GM21723 (cell line): ENCODE measurements at regions not wholly inside any gene's neighbourhood (a gene's known extent, or its start where the extent isn't known, plus 50 kb on each side); places are given as distances from the start of the nearest gene placed in this dataset.

ENCODE experiments used
- ATAC-seq: cut with Tn5 transposase; IDR thresholded peaks from one replicate; pipeline ENCODE4 v1.9.1; 2021; ENCODE audit warnings: mild to moderate bottlenecking, moderate library complexity; ENCODE audit not compliant: unreplicated experiment

GRCh38 chr1:190540366-190540765 lies 62.7 kb upstream of the BRINP3 start:
- no peak for ATAC-seq

DNA sequence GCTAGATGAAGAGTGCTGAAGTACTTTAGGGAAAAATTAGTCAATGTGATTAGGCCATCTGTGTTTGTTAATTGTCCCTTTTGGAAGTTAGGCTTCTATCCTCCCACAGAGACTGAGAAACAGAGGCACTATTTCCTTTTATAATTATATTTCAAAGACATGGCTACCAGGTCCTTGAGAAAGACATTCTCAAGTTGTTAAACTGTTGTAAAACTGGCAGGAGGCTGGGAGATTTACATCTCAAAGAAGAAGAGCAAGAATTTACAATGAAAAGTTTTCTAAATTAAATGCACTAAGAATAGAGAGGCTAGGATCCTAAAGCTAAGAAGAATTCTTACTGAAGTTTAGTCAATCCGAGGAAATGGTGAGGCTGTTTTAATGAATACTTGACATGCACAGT lies 74.0 kb upstream of the BRINP3 start:
- ATAC-seq, result no peak

DNA sequence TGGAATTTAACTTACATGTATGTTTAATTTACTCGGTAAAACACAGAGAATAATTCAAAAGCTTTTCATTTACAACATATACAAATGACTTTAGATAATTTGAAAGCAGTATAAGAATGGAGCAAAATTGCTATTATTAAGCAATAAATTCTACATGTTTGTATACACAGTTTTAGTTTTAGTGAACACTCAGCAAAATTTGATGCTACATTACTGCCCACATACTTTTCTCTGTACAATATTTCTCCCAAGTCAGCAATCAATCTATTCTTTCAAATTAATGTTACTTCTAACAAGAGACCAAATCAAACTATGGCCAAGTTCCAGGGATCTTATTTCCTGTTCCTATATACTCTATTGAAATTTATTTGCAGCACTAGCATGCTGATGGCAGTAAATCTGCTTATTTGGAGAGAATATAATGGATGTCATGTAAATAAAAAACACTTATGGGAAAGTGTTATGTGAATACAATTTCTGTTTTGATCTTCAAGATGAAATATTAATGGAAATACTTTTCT lies 82.6 kb upstream of the BRINP3 start:
- no peak for ATAC-seq

- no peak for ATAC-seq
Observed at GRCh38 chr1:190563230-190563629, 85.6 kb upstream of the BRINP3 start.

- ATAC-seq, result no peak
Observed at GRCh38 chr1:190564117-190564516, 86.5 kb upstream of the BRINP3 start.

GRCh38 chr1:190578017-190578416 lies 100.4 kb upstream of the BRINP3 start:
- ATAC-seq, result no peak

DNA sequence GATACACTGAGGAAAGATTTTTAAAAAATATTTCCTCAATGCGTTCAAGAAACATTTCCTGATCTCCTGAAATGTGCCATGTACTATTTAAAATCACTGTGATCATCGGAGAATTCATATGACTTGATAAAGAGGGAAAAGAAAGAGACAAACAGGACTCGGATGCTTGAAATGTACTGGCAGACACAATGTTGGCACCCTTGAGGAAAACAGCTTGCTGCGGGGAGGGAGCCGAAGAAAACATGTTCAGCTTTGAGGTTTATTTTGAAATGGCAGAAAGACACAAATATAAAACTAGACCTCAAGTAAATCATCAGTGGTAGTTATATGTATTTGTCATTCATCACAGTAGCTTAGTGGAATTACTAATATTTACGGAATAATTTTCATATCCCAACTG lies 100.9 kb upstream of the BRINP3 start:
- ATAC-seq, result no peak

DNA sequence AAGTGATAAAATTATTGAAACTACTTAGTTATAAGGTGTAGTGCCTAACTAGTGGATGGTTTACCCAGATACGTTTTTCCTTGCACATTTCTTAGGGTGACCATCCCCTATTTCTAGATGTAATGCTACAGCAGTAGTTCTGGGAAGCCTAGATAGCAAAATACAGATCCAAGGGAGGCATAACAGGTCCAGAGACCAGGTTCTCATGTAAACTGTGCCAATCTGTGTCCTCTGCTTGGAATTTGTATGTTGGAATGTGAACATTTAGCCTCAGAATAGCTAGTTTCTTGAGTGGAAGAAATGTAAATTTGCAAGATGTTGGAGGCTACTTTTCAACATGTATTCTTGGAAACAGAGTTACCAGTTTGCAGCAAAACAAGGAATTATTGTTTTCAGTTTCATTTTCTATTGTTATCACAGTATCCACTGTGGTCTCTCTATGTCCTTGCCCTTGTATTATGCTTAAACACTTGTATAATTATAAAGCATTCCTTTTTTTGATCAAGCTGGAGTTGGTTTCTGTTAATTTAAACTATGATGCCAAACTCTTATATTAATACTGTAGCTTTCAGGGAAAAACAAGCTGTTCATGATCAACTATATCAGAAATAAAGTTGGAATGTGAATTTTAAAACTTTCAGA lies 102.0 kb upstream of the BRINP3 start:
- no peak for ATAC-seq

GRCh38 chr1:190583862-190584261 lies 106.2 kb upstream of the BRINP3 start:
- no peak for ATAC-seq

- no peak for ATAC-seq
Observed at GRCh38 chr1:190588424-190588823, 110.8 kb upstream of the BRINP3 start.

DNA sequence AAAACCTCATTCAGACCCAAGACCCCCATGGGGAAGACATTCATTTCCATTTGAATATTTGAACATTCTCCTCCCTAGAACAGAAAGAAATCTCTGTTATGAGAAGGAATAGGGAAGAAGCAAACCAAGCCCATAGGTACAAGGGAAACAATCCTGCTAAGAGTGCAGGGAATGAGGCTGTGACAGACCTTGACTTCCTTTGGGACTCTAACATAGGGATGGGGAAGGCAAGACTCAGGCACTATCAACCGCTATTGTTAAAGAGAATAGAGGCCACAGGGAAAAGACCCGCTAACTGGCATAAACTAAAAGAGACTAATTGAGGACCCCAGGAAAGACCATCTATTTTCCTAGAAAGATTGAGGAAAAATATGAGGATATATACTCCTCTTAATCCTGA lies 117.8 kb upstream of the BRINP3 start:
- ATAC-seq, result no peak

DNA sequence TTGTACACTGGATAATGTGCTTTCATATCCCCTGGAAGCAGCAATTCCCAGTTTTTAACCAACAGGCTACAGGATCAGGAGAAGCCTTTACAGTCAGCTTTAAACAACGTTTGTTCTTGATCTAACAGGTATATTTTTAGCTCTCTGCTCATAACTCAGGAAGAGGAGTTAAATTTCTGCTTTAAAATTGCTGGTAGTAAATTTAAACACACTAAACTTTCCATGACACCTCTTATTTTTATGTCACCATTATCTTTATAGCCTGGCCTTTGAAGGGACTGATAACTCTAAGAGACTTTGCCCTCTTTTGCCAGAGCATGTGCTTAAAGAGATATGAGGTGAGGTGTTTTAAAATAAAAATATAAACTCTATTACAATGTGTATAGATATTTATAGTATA lies 119.6 kb upstream of the BRINP3 start:
- no peak for ATAC-seq

DNA sequence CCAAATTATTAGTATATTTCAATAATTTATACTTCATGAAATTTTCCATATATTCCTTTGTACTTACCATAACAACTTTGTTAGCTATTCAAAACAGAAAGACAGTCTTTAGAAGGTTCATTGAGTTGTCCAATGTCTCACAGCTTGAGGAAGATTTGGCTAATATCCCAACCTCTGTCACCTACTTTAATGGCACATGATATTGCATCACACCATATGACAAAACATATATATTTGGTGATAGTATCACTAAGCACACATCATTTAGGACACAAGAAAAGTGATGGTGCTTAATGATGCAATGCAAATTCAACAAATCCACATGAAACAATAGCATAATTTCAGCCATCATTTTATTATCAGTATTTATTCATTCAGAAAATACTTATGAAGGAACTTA lies 122.0 kb upstream of the BRINP3 start:
- ATAC-seq, result no peak

- no peak for ATAC-seq
Observed at GRCh38 chr1:190602325-190602724, 124.7 kb upstream of the BRINP3 start.

DNA sequence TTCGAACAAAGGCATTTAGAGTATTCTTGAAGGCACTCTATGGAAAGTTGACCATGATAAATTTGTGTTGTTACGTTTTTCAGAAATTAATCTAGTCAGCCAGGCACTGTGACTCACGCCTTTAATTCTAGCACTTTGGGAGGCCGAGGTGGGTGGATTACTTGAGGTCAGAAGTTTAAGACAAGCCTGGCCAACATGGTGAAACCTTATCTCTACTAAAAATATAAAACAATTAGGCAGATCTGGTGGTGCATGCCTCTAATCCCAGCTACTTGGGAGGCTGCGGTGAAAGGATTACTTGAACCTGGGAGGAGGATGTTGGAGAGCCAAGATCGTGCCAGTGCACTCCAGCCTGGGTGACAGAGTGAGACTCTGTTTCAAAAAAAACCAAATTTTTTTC lies 130.6 kb upstream of the BRINP3 start:
- ATAC-seq, result no peak

GRCh38 chr1:190615818-190616217 lies 138.2 kb upstream of the BRINP3 start:
- ATAC-seq, result no peak

- ATAC-seq, result no peak
Observed at GRCh38 chr1:190616235-190616634, 138.6 kb upstream of the BRINP3 start.

DNA sequence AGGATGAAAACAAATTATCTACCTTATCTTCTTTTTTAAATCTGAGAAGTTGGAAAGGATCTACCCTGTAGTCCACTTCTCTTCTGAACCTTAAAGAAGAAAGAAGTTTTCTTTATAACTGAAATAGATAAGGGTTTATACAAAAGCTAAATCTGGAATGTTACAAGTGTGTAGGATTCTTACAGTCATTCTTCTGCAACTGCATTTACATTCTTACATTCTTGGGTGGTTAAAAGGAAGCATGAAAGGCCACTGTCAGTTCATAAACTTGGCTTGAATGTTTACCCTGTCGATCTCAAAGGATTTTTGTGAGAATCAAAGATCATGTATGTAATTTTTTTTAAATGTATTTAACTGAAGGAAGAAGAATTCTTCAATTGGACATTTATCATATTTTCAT lies 142.1 kb upstream of the BRINP3 start:
- ATAC-seq, result no peak

GRCh38 chr1:190633488-190633887 lies 155.8 kb upstream of the BRINP3 start:
- ATAC-seq, result no peak

GRCh38 chr1:190634134-190634533 lies 156.5 kb upstream of the BRINP3 start:
- ATAC-seq, result no peak

- ATAC-seq, result no peak
Observed at GRCh38 chr1:190649553-190649952, 171.9 kb upstream of the BRINP3 start.

- ATAC-seq, result no peak
Observed at GRCh38 chr1:190658907-190659306, 181.2 kb upstream of the BRINP3 start.

DNA sequence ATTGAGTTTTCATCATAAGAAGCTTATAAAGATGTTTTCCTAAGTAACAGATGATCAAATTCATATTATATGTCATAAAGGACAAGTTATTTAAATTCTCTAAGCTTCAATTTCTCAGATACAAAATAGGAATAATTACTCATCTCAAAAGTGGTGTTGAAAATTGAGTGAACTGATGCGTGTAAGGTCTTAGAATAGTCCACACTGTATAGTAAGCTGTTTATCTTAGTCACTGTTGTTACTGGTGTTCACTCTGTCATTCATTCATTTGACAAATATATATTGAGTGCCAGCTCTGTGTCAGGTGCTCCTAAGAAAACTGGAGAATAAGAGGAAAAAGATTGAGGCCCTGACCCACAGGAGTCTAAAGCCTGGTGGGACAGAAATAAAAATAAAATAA lies 186.3 kb upstream of the BRINP3 start:
- no peak for ATAC-seq
